Gastrocnemius medialis (tissue), 4 donors: ENCODE measurements at regions not wholly inside any gene's neighbourhood (a gene's known extent, or its start where the extent isn't known, plus 50 kb on each side); places are given as distances from the start of the nearest gene placed in this dataset.

ENCODE experiments used
- CTCF ChIP-seq, 5 experiments: fragments of 450-650 bp in 3 of 5; fragments of 200-600 bp in 2 of 5; sonication (generic) in 2 of 5; IDR thresholded peaks in 4 of 5; conservative IDR thresholded peaks in 1 of 5; 1 replicate in 4 of 5; 2 replicates in 1 of 5; pipeline ENCODE4 v1.5.1; 2016 to 2019; ENCODE audit warnings: antibody characterized with exemption in 5 of 5, mild to moderate bottlenecking in 3 of 5, moderate library complexity in 3 of 5
- POLR2A ChIP-seq, 2 donors: fragments of 450-650 bp; IDR thresholded peaks; one replicate each; pipeline ENCODE4 v1.6.1; 2017; ENCODE audit warnings: antibody characterized with exemption in 2 of 2, mild to moderate bottlenecking in 2 of 2, moderate library complexity in 2 of 2

DNA sequence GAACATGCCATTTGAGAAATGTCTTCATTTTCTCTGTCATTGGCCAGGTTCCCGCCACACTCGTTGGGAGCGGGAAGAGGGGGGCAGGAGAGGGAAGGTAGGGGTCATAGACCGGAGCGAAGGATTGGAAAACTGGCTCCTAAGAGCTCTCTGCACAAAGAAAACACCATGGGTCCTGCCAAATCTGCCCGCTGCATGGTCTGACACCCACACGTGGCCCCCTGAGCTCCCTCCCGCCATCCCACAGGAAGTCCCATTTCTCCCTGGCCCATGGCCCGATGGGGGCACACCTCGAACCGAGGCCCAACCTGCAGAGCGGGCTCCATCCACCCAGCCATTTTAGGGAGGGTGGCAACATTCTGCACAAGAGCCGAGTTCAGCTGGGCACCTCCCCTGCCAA lies 159.6 kb downstream of the SALL1 start:
- TF ChIP-seq CTCF (IDR thresholded peaks at IDR 0.05 in 4 of 5, conservative IDR thresholded peaks at IDR 0.05 in 1 of 5) (no peak), POLR2A (IDR thresholded peaks at IDR 0.05) (no peak)
